Retinal pigment epithelial cell (primary cell): ENCODE measurements at regions not wholly inside any gene's neighbourhood (a gene's known extent, or its start where the extent isn't known, plus 50 kb on each side); places are given as distances from the start of the nearest gene placed in this dataset.
A peak's percentile ranks its signal among the peaks of the same experiment; 100 is the strongest.

Experiments
- DNase-seq: peaks from one replicate; pipeline ENCODE4 v3.0.0-alpha.2; 2010; ENCODE audit warnings: low read depth
- H3K4me3 ChIP-seq: 2 replicates; pipeline ENCODE4 v1.5.1; 2011; ENCODE audit warnings: mild to moderate bottlenecking, low read length, control low read depth, moderate library complexity
- TF ChIP-seq, protein P1 (sequence below): conservative IDR thresholded peaks from 2 replicates; pipeline ENCODE4 v1.5.1; 2011; ENCODE audit warnings: low read depth, low read length, control low read depth, inconsistent platforms

GRCh38 chr5:109986726-109987125, 297.0 kb downstream of the MAN2A1 start:
- DNase-seq: no peak
- H3K4me3 ChIP-seq: no peak overlapping the region
- TF ChIP-seq, protein P1, sequence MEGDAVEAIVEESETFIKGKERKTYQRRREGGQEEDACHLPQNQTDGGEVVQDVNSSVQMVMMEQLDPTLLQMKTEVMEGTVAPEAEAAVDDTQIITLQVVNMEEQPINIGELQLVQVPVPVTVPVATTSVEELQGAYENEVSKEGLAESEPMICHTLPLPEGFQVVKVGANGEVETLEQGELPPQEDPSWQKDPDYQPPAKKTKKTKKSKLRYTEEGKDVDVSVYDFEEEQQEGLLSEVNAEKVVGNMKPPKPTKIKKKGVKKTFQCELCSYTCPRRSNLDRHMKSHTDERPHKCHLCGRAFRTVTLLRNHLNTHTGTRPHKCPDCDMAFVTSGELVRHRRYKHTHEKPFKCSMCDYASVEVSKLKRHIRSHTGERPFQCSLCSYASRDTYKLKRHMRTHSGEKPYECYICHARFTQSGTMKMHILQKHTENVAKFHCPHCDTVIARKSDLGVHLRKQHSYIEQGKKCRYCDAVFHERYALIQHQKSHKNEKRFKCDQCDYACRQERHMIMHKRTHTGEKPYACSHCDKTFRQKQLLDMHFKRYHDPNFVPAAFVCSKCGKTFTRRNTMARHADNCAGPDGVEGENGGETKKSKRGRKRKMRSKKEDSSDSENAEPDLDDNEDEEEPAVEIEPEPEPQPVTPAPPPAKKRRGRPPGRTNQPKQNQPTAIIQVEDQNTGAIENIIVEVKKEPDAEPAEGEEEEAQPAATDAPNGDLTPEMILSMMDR: no peak

DNA sequence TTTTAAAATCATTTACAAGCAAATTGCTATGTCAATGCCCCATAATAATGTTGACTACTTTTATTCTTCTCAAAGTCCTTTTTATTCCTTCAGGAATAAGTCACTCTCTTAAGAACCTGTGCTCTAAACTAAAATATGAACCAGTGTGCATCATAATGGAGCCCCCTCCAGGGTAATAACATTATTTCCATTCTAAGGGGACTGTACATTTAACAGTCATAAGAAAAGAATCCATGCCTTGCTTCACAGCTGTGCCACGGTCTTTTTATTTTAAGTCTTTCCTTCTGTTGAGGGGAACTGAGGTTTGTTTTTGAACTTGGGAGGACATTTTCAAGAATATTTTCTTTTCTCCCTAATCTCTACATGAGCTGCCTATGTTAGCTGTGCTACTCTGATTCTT, 297.6 kb downstream of the MAN2A1 start:
- TF ChIP-seq, protein P1: no peak
- H3K4me3 ChIP-seq: no peak overlapping the region
- DNase-seq: no peak

- DNase-seq: peak; percentile 22
- TF ChIP-seq, protein P1: no peak
- no peak overlapping the region for H3K4me3 ChIP-seq
Observed at GRCh38 chr5:109987970-109988369, 298.2 kb downstream of the MAN2A1 start.

DNA sequence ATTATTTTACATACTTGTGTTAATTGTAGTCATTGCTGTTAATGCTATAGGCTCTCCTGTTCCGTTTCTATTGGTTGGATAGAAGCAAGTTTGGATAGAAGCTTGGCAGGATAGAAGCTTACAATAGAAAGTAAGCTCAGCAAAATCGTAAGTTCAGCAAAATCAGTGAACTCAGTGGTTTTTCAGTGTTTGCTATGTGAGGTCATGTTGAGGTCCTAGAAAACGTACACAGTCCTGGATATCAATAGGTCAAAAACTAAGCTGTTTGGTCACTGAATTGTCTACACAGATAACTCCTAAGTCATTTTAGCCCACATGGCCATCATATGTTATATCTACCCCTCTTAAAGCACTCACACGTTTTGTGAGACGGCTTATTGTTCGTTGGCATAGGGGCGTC, 299.4 kb downstream of the MAN2A1 start:
- TF ChIP-seq, protein P1: no peak
- no peak for DNase-seq
- H3K4me3 ChIP-seq: no peak overlapping the region

GRCh38 chr5:109989994-109990722, 300.4 kb downstream of the MAN2A1 start:
- no peak for DNase-seq
- TF ChIP-seq, protein P1: no peak
- no peak overlapping the region for H3K4me3 ChIP-seq

GRCh38 chr5:109990723-109991359, 301.1 kb downstream of the MAN2A1 start:
- TF ChIP-seq, protein P1: no peak
- DNase-seq: no peak
- H3K4me3 ChIP-seq: no peak overlapping the region

- no peak overlapping the region for H3K4me3 ChIP-seq
- no peak for DNase-seq
- TF ChIP-seq, protein P1: no peak
Observed at GRCh38 chr5:109992264-109992915, 302.7 kb downstream of the MAN2A1 start.
